SK-N-MC (cell line): ENCODE measurements at regions not wholly inside any gene's neighbourhood (a gene's known extent, or its start where the extent isn't known, plus 50 kb on each side); places are given as distances from the start of the nearest gene placed in this dataset.

Experiments used
- EZH2 ChIP-seq: fragments of 200-600 bp; sonication (generic); IDR thresholded peaks from one replicate; pipeline ENCODE4 v1.6.1; 2017; ENCODE audit warnings: antibody characterized with exemption
- POLR2AphosphoS5 ChIP-seq: IDR thresholded peaks from 2 replicates; pipeline ENCODE4 v1.6.1; 2012; ENCODE audit warnings: mild to moderate bottlenecking, low read depth, low read length, borderline replicate concordance

GRCh38 chr4:77450006-77450405 lies 155.6 kb upstream of the CXCL13 start:
- TF ChIP-seq EZH2 (no peak), POLR2AphosphoS5 (no peak)
